ENCODE measurements at regions not wholly inside any gene's neighbourhood (a gene's known extent, or its start where the extent isn't known, plus 50 kb on each side); places are given as distances from the start of the nearest gene placed in this dataset.

DNA sequence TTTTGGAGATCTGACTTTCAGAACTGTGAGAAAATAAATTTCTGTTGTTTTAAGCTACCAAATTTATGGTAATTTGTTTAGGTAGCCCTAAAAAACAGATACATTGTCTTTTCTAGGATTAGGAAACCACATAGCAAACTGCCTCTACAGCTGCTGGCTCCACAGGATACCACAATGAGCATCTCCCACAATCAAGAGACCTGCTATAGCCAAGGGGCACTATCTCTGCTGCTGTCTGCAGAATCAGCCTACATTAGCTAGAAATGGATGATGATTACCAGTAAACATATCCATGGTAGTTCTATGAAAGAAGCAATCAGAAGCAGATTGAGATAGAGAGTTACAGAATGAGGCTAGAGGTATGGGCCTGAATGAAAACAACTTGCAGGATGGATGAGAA lies 244.4 kb upstream of the NDST4 start:
- H3K4me1 Mint-ChIP-seq: no peaks in the 10 kb centered on the region
- no peak overlapping the region for H3K27ac Mint-ChIP-seq
- peaks cover 17% of the 10 kb centered on the region for H3K9me3 Mint-ChIP-seq

DNA sequence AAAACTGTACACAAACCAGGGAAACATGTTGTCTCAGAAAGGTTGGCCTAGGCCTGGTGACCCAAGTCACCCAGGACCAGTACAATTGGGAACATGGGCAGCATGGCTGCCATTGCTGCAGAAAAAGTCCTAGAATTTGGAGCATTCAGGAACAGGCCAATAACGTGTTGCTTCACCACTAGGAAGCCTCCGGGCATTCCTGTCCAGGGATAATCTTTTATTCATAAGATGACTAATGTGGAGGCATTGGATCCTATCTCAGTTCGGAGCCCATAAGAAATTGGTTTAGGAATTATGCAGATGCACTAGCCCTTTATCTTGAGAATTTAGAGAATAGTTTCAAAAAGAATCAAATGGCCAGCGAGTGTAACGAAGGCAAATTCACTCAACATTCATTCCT lies 242.8 kb upstream of the NDST4 start:
- H3K4me1 Mint-ChIP-seq: no peaks in the 10 kb centered on the region
- peaks cover 21% of the 10 kb centered on the region for H3K9me3 Mint-ChIP-seq
- H3K4me3 Mint-ChIP-seq: no peak overlapping the region
- no peaks in the 10 kb centered on the region for H3K36me3 Mint-ChIP-seq
- ATAC-seq (no peak), DNase-seq (ENCODE audit: low spot score in 2 of 2) (no peak)
- no peak overlapping the region for H3K27ac Mint-ChIP-seq

More for the DNA sequence above, 244.4 kb upstream of the NDST4 start:
- Mint-ChIP-seq H3K36me3 (no peaks in the 10 kb centered on the region), H3K4me3 (no peak overlapping the region)
- DNase-seq (ENCODE audit: low spot score in 2 of 2): no peak
- no peak for ATAC-seq

DNA sequence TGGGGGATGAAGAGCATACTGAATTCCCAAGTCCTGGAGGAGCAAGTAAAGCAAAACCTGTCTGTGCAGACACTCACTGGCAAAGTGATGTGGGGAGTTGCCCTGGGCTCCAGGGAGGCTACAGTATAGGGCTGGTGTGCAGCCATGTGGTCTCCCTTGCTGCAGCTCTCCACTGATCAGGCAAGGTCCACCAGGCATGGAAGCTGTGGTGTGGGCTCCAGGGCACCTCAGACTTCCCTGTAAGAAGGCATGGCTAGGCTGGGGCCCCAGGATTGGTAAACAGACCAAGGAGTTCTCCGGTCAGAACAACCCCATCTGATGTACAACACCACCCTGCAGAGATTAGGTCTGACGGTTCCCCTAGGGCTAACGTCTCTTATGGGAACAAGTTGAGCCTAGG lies 241.9 kb upstream of the NDST4 start:
- H3K27ac Mint-ChIP-seq: no peak overlapping the region
- no peaks in the 10 kb centered on the region for H3K4me1 Mint-ChIP-seq
- DNase-seq (ENCODE audit: low spot score in 2 of 2) (no peak), ATAC-seq (no peak)
- no peaks in the 10 kb centered on the region for H3K36me3 Mint-ChIP-seq
- peaks cover 21% of the 10 kb centered on the region for H3K9me3 Mint-ChIP-seq
- H3K4me3 Mint-ChIP-seq: no peak overlapping the region

DNA sequence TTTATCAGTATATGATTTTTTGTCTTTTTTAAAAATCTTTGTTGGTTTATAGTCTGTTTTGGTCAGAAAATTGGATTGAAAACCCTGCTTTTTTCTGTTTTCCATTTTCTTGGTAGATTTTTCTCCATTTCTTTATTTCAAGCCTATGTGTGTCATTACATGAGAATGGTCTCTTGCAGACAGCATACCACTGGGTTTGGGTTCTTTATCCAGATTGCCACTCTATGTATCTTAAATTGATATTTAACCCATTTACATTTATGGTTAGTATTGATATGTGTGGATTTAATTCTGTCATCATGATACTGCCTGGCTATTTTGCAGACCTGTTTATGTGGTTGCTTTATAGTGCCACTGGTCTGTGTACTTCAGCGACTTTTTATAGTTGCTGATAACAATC lies 239.9 kb upstream of the NDST4 start:
- H3K27ac Mint-ChIP-seq: no peak overlapping the region
- no peak overlapping the region for H3K4me3 Mint-ChIP-seq
- no peak for DNase-seq (ENCODE audit: low spot score in 2 of 2)
- H3K9me3 Mint-ChIP-seq: peaks cover 21% of the 10 kb centered on the region
- no peaks in the 10 kb centered on the region for H3K36me3 Mint-ChIP-seq
- no peak for ATAC-seq
- H3K4me1 Mint-ChIP-seq: no peaks in the 10 kb centered on the region

DNA sequence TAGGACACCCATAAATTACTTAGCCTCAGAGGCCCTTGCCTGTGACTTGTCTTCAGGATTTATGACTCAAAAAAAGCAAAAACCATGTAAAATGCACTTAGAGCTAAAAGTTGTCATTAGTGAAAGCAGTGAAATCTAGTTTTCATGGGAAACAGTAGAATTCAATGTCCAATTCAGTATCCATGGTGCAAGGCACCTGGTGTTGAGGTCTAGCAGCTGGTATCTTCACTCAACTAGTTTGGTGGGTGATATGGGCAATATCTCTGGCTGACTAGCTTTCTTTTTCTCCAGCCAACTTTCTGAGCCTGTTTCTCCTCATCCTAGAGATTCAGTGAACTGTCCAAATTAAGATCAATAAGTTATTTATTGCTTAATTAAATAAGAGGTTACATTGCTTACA lies 229.8 kb upstream of the NDST4 start:
- H3K9me3 Mint-ChIP-seq: no peaks in the 10 kb centered on the region
- DNase-seq (ENCODE audit: low spot score in 2 of 2) (no peak), ATAC-seq (no peak)
- no peaks in the 10 kb centered on the region for H3K36me3 Mint-ChIP-seq
- no peaks in the 10 kb centered on the region for H3K4me1 Mint-ChIP-seq
- H3K27ac Mint-ChIP-seq: no peak overlapping the region
- H3K4me3 Mint-ChIP-seq: no peak overlapping the region

DNA sequence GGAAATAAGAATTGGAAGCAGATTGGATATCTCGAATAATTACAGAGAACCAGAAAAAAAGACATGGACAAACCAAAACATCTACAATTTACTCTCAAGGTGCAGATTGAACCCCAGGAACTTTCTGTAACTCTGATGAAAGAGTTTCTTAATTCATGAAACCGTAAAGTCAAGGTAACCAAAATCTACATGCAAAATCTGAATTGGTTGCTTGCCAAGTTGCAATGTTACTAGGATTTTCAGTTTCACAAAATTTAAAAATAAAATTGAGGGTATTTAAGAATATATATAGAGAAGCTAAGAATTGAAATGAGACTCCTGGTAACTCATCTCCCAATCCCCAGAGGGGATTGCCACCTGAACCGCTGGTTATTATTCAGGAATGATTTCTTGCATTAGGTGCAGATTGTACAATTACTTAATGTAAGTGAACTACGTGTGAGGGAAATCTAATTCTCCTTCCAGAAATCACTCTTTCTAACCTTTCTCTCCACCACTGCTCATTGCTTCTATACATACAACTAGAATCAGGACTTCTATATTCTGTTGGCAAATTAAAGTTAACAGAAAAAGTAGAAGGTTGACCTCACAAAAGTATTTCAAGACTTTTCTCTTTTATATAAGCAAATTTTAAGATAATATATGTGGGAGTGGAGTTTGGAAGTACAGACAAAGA lies 221.5 kb upstream of the NDST4 start:
- Mint-ChIP-seq H3K9me3 (no peaks in the 10 kb centered on the region), H3K36me3 (no peaks in the 10 kb centered on the region), H3K4me1 (no peaks in the 10 kb centered on the region), H3K27ac (no peak overlapping the region), H3K4me3 (no peak overlapping the region)
- DNase-seq (ENCODE audit: low spot score in 2 of 2) (no peak), ATAC-seq (no peak)

DNA sequence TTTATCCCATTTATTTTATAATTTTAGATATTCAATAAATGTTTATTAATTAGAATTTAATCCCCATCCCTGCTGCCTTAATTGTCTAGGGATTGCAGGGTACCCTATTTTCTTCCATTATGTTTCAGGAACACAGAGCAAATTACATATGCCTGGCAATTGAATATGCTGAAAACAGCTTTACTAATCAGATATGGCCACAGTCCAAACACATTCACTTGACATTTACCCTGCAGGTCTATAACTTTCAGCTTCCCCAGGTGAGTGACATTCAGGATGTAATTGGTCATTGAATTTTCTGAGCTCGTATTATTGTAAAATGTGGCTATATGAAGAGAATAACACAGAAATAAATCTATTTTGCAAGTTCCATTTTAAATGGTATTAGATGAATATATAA lies 218.7 kb upstream of the NDST4 start:
- no peak for ATAC-seq
- no peaks in the 10 kb centered on the region for H3K36me3 Mint-ChIP-seq
- no peak for DNase-seq (ENCODE audit: low spot score in 2 of 2)
- H3K4me3 Mint-ChIP-seq: no peak overlapping the region
- H3K4me1 Mint-ChIP-seq: no peaks in the 10 kb centered on the region
- no peak overlapping the region for H3K27ac Mint-ChIP-seq
- no peaks in the 10 kb centered on the region for H3K9me3 Mint-ChIP-seq

DNA sequence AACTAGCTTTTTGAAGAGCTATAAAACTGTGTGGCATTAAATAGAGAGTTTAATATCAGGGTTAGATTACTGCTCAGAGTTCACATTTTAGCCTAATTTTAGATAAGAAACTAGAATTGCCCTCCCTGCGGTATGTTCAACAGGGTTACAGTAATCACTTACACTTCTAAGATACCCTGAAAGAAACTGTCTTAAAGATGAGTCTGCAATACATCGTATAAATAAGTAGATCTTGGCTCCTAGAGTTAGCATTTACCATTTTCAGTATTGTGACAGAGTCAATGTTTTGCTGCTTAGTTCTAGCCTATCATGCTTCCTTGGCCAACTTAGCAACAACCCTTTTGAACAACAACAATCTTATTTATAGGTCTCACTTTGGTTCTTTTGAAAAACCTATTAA lies 217.8 kb upstream of the NDST4 start:
- Mint-ChIP-seq H3K27ac (no peak overlapping the region), H3K36me3 (no peaks in the 10 kb centered on the region), H3K4me3 (no peak overlapping the region), H3K4me1 (no peaks in the 10 kb centered on the region), H3K9me3 (no peaks in the 10 kb centered on the region)
- ATAC-seq (no peak), DNase-seq (ENCODE audit: low spot score in 2 of 2) (no peak)

DNA sequence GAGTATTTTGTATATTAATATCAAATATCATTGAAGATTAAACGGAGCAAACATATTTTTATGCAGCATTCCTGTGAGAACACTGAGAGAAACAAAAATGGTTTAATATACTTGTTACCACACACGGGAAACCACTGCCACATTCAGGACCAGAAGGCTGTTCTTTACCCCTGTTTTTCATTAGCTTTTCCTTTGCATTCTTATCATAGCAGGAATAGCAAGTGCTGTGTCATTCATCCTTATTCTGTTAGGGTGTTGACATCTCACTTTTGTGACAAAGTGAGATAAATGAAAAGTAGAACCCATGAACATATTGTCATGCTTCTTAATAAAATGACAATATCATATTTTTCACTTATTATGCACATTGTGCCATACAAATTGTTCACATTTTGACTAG lies 212.4 kb upstream of the NDST4 start:
- no peaks in the 10 kb centered on the region for H3K4me1 Mint-ChIP-seq
- H3K27ac Mint-ChIP-seq: no peak overlapping the region
- H3K36me3 Mint-ChIP-seq: no peaks in the 10 kb centered on the region
- DNase-seq (ENCODE audit: low spot score in 2 of 2) (no peak), ATAC-seq (no peak)
- no peak overlapping the region for H3K4me3 Mint-ChIP-seq
- no peaks in the 10 kb centered on the region for H3K9me3 Mint-ChIP-seq

DNA sequence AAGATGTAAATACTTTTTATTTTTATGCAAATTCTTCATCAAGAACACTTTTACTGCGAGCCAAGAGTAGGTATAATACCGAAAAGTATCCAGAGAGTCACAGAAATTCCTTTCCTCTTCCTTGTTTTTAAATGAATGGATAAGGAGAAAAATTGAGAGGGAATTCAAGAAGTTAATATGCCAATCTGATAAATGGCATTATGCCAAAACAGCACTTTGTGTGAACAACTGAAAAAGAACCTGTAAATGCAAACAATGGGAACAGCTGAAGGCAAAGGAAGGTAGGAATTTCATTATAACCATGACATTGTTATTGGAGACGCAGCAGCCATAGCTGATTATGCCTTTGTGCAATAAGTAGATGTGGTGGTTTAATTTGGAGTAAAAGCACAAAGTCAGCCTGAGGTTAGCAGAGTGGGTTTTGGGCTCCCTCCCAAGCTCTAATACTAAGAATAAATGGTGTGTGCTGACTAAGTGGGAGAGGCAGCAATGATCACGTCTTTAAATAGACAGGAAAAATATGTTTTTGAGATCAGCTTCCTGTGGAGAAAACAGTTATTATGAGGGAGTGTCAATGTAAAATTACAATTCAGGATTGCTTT lies 209.8 kb upstream of the NDST4 start:
- Mint-ChIP-seq H3K4me3 (no peak overlapping the region), H3K4me1 (no peaks in the 10 kb centered on the region), H3K27ac (no peak overlapping the region), H3K36me3 (no peaks in the 10 kb centered on the region), H3K9me3 (no peaks in the 10 kb centered on the region)
- ATAC-seq (no peak), DNase-seq (ENCODE audit: low spot score in 2 of 2) (no peak)

DNA sequence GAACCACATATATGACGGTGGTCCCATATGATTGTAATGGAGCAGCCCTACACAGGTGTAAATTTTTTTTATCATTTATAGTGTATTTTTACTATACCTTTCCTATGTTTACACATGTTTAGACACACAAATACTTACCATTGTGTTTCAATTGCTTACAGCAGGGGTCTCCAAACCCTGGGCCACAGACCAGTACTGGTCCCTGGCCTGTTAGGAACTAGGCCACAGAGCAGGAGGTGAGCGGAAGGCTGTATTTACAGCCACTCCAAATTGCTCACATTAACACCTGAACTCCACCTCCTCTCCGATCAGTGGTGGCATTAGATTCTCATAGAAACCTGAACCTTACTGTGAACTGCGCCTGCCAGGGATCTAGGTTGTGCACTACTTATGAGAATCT lies 201.8 kb upstream of the NDST4 start:
- no peak for DNase-seq (ENCODE audit: low spot score in 2 of 2)
- Mint-ChIP-seq H3K4me3 (no peak overlapping the region), H3K27ac (no peak overlapping the region), H3K4me1 (no peaks in the 10 kb centered on the region), H3K9me3 (no peaks in the 10 kb centered on the region), H3K36me3 (no peaks in the 10 kb centered on the region)
- no peak for ATAC-seq

DNA sequence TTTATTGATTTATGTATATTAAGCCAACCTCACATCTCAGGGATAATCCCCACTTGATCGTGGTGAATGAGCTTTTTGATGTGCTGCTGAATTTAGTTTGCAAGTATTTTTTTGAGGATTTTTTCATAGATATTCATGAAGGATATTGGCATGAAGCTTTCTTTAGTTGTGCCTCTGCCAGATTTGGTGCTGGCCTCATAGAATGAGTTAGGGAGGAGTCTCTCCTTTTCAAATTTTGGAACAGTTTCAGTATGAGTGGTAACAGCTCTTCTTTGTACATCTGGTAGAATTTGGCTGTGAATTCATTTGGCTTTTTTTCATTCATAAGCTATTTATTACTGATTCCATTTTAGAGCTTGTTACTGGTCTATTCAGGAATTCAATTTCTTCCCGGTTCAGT lies 197.2 kb upstream of the NDST4 start:
- H3K27ac Mint-ChIP-seq: no peak overlapping the region
- H3K9me3 Mint-ChIP-seq: no peaks in the 10 kb centered on the region
- ATAC-seq (no peak), DNase-seq (ENCODE audit: low spot score in 2 of 2) (no peak)
- H3K4me1 Mint-ChIP-seq: peaks cover 7% of the 10 kb centered on the region
- no peaks in the 10 kb centered on the region for H3K36me3 Mint-ChIP-seq
- H3K4me3 Mint-ChIP-seq: no peak overlapping the region

DNA sequence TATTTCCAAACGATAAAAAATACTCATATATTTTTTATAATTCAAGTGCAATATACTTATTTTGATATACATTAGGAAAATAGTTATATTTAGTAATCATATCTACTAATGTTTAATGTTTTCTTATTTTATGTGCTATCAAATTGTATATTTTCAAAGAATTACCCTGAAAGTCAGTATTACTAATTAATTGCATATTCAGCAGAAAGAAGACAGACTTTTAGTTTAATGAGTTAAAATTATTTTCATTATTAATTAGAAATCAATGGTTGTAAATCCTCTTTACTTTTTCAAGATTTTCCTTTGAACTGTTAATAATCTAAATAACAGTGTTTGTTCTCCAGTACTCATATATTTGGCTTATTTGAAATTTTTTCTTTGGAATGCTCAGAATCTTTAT lies 181.3 kb upstream of the NDST4 start:
- no peak overlapping the region for H3K27ac Mint-ChIP-seq
- H3K4me3 Mint-ChIP-seq: no peak overlapping the region
- DNase-seq (ENCODE audit: low spot score in 2 of 2) (no peak), ATAC-seq (no peak)
- H3K9me3 Mint-ChIP-seq: no peaks in the 10 kb centered on the region
- no peaks in the 10 kb centered on the region for H3K4me1 Mint-ChIP-seq
- H3K36me3 Mint-ChIP-seq: no peaks in the 10 kb centered on the region

DNA sequence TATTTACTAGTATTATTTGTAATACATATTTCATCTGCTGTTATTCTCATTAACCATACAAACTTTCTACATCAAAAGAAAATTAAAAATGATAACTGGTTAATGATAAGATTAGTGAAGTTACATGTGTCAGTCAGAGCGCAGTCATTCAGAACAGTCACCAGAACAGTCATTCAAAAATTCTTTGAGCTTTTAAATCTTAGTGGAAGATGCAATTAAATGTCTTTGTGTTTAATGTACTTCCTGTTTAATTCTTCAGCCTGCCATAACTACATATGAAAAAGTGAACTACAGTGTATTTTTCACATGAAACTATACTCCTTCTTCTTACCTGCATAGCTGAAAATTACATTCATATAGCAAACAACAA lies 179.7 kb upstream of the NDST4 start:
- Mint-ChIP-seq H3K4me3 (no peak overlapping the region), H3K36me3 (no peaks in the 10 kb centered on the region), H3K4me1 (no peaks in the 10 kb centered on the region), H3K27ac (no peak overlapping the region), H3K9me3 (no peaks in the 10 kb centered on the region)
- DNase-seq (ENCODE audit: low spot score in 2 of 2) (no peak), ATAC-seq (no peak)

DNA sequence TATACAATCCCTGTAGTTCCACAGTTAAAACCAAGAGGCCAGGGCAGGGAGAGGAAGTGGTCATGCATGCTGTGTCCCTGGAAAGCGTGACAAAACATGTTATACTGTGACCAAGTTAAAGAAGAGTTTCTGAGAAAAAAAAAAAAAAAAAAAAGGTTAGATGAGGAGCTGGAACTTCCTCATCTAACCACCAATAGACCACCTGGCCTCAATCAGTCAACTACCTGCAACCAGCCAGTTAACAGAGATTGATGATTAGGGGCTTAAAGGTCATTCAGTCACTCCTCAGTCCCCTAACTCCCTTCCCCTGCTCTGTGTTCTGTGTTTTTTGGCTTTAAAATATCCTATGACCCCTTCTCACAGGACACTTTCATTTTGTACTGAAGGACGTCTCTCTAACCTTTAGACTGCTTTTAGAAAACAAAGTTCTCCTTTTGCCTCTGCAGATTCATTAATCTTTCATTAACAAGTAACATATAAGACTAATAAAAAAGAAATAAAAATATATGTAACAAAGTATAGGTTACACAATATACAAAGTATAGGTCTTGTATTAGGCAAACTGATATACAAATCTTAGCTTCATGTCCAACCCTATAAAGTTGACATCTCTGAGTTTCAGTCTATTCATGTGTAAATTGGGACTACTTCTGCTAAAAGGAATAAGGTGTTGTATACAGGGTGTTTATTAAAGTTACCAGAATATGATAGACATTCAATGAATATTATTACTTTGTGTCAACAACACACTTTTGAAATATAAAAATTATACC lies 179.1 kb upstream of the NDST4 start:
- peak; percentile 54 for ATAC-seq
- Mint-ChIP-seq H3K4me1 (no peaks in the 10 kb centered on the region), H3K27ac (no peak overlapping the region), H3K36me3 (no peaks in the 10 kb centered on the region), H3K4me3 (no peak overlapping the region), H3K9me3 (no peaks in the 10 kb centered on the region)
- DNase-seq (ENCODE audit: low spot score in 2 of 2): no peak

DNA sequence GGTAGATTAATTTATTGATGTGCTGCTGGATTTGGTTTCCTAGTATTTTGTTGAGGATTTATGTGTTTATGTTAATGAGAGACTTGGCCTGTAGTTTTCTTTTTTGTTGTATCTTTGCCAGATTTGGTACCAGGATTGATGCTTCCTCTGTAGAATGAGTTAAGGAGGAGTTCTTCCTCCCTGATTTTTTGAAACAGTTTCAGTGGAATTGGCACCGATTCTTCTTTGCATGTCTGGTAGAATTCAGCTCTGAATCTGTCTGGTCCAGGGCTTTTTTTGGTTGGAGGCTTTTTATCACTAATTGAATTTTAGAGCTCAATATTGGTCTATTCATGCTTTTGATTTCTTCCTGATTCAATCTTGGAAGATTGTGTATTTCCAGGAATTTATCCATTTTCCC lies 174.0 kb upstream of the NDST4 start:
- Mint-ChIP-seq H3K9me3 (no peaks in the 10 kb centered on the region), H3K4me3 (no peak overlapping the region), H3K27ac (no peak overlapping the region), H3K36me3 (no peaks in the 10 kb centered on the region), H3K4me1 (no peaks in the 10 kb centered on the region)
- DNase-seq (ENCODE audit: low spot score in 2 of 2) (no peak), ATAC-seq (no peak)

Data from stimulated activated effector memory CD8-positive, alpha-beta T cell treated with anti-CD3 and anti-CD28 coated beads, Interleukin-12 subunit alpha, Interleukin-12 subunit beta, amount 100 ng/mL, for 72 hours (primary cell).